ENCODE measurements at regions not wholly inside any gene's neighbourhood (a gene's known extent, or its start where the extent isn't known, plus 50 kb on each side); places are given as distances from the start of the nearest gene placed in this dataset.

DNA sequence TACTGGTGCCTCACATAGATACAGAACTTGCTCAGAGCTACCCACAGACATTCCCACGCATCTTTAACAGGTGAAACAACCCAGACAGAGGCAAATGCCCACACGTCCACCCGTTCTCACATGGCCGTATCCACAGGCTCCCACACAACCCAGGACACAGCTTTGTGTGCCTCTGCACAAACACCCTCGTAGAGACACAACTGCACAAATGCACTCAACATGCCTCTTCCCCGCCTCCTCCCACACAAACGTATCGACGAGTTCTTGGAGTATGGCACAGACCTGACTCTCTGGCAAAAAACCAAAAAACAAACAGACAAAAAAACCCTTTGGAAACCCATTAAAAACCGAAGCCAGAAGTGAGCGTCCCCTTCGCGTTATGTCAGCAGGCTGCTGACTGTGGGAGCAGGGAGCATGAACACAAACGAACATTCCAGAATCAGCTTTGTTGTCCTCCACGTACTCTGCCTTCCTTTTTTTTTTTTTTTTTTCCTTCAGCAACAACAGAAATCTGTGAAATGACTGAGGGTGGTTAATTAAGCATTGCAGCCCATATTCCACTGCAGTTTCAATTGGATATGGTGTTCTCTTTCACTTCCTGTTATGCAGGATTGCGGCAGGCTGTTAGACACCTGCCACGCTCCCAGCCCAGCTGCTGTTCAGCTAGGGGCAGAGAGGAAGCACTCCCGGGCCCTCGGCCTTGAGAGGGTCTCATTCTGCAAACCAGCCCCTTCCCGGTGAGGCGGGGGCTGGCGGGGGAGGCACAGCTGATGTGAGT is 313.7 kb downstream of the MAF start:
- Mint-ChIP-seq H3K27ac (no peak overlapping the region), H3K36me3 (no peaks in the 10 kb centered on the region), H3K4me3 (peak overlapping the region in 1 of 2 donors; percentile 27), H3K27me3 (peaks cover 45 to 61% of the 10 kb centered on the region in 2 donors), H3K9me3 (no peaks in the 10 kb centered on the region), H3K4me1 (peaks cover 21 to 31% of the 10 kb centered on the region in 2 donors)
- DNase-seq (peak; percentile 71), ATAC-seq (replicated peaks) (peak; percentile 95 to 96)

DNA sequence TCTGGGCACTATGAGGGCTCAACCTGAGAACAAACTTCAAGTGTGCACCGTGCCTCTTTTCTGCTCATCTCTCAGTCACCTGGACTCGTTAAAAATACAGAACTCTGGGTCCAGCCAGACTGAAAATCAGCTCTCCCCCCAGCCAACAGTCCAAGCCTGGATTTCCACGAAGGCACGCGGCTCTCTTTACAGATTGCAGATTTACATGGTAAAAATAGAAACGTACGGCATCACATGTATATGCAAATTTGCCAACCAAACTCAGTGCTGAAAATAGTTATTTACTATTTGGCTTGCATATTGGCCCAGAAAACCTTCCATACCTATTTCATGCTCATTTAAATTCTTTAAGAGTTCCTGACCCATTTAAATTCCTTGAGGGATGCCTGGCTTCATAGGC is 315.8 kb downstream of the MAF start:
- ATAC-seq (replicated peaks) (no peak), DNase-seq (no peak)
- Mint-ChIP-seq H3K27me3 (peaks cover 43 to 58% of the 10 kb centered on the region in 2 donors), H3K4me3 (no peak overlapping the region), H3K27ac (no peak overlapping the region), H3K4me1 (peaks cover 21 to 31% of the 10 kb centered on the region in 2 donors), H3K36me3 (no peaks in the 10 kb centered on the region), H3K9me3 (no peaks in the 10 kb centered on the region)

DNA sequence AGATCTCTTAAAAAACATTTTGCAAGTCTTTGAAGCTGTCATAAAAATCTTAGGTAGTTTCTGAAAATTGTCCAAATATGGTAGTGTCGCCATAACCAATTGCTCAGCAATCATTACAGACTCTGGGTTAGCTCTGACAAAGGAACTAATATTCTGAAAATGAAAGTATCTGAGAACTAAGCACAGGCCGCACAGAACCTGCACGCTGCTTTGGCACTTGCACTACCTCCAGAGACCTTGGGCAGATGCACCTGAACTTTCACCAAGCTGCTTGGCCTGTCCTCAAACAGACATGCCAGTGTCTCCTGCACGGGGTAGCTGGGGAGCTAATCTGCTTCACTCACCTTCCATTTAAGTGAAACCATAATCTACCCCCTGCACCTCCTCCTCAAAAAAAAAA is 317.0 kb downstream of the MAF start:
- peaks cover 43 to 59% of the 10 kb centered on the region in 2 donors for H3K27me3 Mint-ChIP-seq
- peak; percentile 37 to 38 for ATAC-seq (replicated peaks)
- H3K9me3 Mint-ChIP-seq, result no peaks in the 10 kb centered on the region
- H3K36me3 Mint-ChIP-seq, result no peaks in the 10 kb centered on the region
- no peak overlapping the region for H3K4me3 Mint-ChIP-seq
- DNase-seq, result no peak
- H3K4me1 Mint-ChIP-seq, result peaks cover 25 to 39% of the 10 kb centered on the region in 2 donors
- H3K27ac Mint-ChIP-seq, result no peak overlapping the region

DNA sequence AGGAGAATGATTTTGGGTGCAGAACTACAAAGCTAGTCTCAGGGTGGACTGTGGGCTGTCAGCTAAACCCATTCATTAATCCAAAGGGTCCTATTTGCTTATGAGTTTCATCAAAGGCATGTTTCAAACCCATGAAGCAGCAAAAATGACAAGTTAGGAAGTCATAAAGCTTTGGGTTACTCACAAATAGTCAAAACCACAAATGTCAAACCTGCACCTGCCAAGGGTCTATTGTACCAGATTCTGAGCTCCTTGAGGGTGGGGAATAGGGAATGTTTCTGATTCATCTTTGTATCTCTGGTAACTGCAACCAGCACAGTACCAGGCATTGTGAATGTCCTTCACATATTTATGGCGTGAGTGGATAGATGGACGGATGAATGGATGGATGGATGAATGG is 317.7 kb downstream of the MAF start:
- H3K9me3 Mint-ChIP-seq, result no peaks in the 10 kb centered on the region
- H3K36me3 Mint-ChIP-seq, result no peaks in the 10 kb centered on the region
- no peak overlapping the region for H3K27ac Mint-ChIP-seq
- no peak for DNase-seq
- peak; percentile 27 to 40 for ATAC-seq (replicated peaks)
- no peak overlapping the region for H3K4me3 Mint-ChIP-seq
- peaks cover 28 to 38% of the 10 kb centered on the region in 2 donors for H3K4me1 Mint-ChIP-seq
- peaks cover 44 to 61% of the 10 kb centered on the region in 2 donors for H3K27me3 Mint-ChIP-seq

DNA sequence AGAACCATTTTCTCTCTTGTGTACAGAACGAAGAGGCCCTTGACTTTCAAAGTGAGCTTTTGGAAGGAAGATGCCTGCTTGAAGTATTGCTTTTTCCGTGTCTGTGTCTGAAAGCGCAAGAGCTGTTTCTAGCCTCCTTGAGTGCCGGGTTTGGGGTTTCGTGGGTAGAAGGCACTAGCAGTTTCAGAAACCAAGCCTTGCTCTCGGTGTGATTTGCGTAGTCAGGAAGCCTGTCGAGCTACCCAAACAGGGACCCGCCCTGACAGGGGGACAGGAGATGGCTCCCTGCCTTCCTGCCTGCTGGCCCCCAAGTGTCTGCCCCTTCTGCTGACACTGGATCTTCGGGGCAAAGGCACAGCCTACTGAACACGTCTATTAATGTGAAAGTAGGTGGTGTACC is 322.0 kb downstream of the MAF start:
- H3K4me1 Mint-ChIP-seq, result peaks cover 13 to 21% of the 10 kb centered on the region in 2 donors
- peaks cover 60 to 75% of the 10 kb centered on the region in 2 donors for H3K27me3 Mint-ChIP-seq
- ATAC-seq (replicated peaks), result peak; percentile 32 to 54

DNA sequence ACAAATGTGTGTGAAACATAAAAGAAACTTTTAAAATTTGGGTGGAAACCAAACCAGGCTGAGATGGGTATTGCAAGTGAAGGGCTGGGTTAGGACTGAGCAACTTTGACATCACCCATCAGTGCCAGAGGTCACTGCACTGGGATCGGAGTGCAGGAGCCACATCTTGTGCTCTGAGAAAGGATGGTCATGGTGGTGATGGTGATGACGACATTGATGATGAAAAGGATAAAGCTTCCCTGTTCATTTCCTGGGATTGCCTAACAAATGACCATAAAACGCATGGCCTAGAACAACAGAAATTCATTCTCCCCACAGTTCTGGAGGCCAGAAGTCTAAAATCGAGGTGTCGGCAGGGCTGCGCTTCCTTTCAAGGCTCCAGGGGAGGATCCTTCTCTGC is 324.0 kb downstream of the MAF start:
- no peaks in the 10 kb centered on the region for H3K36me3 Mint-ChIP-seq

More for the DNA sequence above, 322.0 kb downstream of the MAF start:
- no peak for DNase-seq
- no peaks in the 10 kb centered on the region for H3K36me3 Mint-ChIP-seq
- H3K4me3 Mint-ChIP-seq, result no peak overlapping the region
- H3K9me3 Mint-ChIP-seq, result no peaks in the 10 kb centered on the region
- no peak overlapping the region for H3K27ac Mint-ChIP-seq

DNA sequence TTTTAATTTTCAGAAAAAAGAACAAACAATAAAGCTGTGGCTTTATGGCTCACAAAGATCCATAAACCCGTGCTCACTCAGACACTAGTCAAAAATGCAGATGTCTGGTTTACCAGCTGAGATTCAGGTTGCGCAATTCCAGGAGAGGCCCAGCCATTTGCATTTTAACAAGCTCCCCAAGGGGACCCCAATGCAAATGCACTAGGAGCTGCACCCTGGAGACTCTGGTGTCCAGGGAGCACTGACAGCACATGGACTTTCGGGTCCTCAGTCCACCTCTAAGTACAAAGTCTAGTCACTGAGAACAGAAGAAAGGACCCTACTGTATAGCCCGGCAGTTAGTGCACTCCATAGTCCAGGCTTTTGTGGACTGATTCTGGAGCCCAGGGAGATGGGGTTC is 326.3 kb downstream of the MAF start:
- ATAC-seq (replicated peaks) (no peak), DNase-seq (no peak)
- Mint-ChIP-seq H3K36me3 (no peaks in the 10 kb centered on the region), H3K27ac (no peak overlapping the region), H3K27me3 (peaks cover 60 to 72% of the 10 kb centered on the region in 2 donors), H3K9me3 (no peaks in the 10 kb centered on the region), H3K4me3 (no peak overlapping the region), H3K4me1 (peaks cover 25 to 32% of the 10 kb centered on the region in 2 donors)

More for the DNA sequence above, 324.0 kb downstream of the MAF start:
- Mint-ChIP-seq H3K4me1 (peaks cover 12 to 13% of the 10 kb centered on the region in 2 donors), H3K9me3 (no peaks in the 10 kb centered on the region), H3K27ac (no peak overlapping the region), H3K4me3 (no peak overlapping the region), H3K27me3 (peaks cover 72 to 88% of the 10 kb centered on the region in 2 donors)
- DNase-seq (no peak), ATAC-seq (replicated peaks) (no peak)

DNA sequence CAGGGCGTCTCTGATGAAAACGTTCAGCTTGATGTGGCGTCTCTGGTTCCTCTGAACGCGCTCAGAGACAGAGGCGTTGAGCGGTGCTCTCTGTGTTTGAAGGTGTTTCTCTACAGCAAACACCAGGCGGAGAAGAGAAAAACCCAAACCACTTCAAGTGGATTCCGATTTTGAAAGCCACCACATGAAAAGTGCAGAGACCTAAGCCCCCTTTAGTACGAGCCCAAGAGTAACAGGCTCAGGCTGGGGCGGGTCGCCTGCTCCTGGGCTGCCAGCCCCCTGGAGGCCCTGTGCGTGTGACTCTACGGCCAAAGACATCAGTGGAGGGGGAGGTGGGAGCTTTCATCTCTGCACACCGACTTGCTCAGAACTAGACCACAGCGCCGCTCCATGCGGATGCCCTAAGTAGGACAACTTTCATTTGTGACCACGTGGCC is 328.4 kb downstream of the MAF start:
- peaks cover 35 to 47% of the 10 kb centered on the region in 2 donors for H3K4me1 Mint-ChIP-seq
- DNase-seq, result peak; percentile 5
- ATAC-seq (replicated peaks), result no peak
- H3K36me3 Mint-ChIP-seq, result no peaks in the 10 kb centered on the region
- H3K4me3 Mint-ChIP-seq, result no peak overlapping the region
- H3K27ac Mint-ChIP-seq, result peak overlapping the region; percentile 7
- H3K9me3 Mint-ChIP-seq, result no peaks in the 10 kb centered on the region
- H3K27me3 Mint-ChIP-seq, result peaks cover 50 to 59% of the 10 kb centered on the region in 2 donors

DNA sequence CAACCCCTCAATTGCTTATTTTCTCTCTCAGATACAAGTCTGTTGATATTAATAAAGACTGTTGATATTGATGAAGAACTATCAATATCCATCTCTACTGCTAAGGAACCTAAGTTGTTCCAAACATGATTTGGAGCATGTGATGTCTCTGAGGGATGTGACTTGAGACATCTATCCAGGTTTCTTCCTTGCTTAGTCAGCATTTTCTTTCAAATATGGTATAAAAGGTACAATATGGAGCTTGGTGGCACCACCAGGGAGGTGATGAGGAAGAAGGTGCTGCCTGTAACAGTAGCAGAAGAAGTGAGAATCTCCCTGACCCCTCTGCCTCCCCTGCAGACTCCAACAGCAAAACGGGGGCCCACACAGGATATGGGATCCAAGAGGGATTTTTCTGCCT is 329.0 kb downstream of the MAF start:
- Mint-ChIP-seq H3K27me3 (peaks cover 49 to 59% of the 10 kb centered on the region in 2 donors), H3K27ac (no peak overlapping the region), H3K4me3 (no peak overlapping the region), H3K36me3 (no peaks in the 10 kb centered on the region), H3K9me3 (no peaks in the 10 kb centered on the region), H3K4me1 (peaks cover 36 to 49% of the 10 kb centered on the region in 2 donors)
- no peak for DNase-seq
- ATAC-seq (replicated peaks), result no peak

DNA sequence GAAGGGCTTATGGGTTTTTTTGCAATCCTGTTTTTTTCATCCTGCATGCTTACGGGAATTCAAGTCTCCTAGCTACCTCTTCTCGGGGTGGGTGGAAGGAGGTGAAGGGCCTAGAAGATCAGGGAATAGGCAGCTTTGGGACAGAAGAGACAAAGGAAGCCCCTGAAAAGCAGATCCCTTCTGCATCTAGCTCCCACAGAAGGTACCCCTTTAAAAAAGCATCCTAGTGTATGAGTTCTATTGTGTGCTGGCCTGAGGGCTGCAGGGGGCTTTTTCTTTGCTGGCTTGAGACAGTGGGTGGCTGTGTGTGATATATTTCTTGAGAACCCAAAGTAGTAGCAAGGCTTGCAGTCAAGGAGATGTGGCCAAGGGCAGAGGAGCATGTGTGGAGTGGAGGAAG is 330.5 kb downstream of the MAF start:
- ATAC-seq (replicated peaks) (peak; percentile 34 to 37), DNase-seq (no peak)
- no peak overlapping the region for H3K27ac Mint-ChIP-seq
- no peaks in the 10 kb centered on the region for H3K9me3 Mint-ChIP-seq
- H3K4me1 Mint-ChIP-seq, result peaks cover 41 to 54% of the 10 kb centered on the region in 2 donors
- H3K27me3 Mint-ChIP-seq, result peaks cover 41 to 52% of the 10 kb centered on the region in 2 donors
- H3K36me3 Mint-ChIP-seq, result no peaks in the 10 kb centered on the region
- H3K4me3 Mint-ChIP-seq, result no peak overlapping the region

DNA sequence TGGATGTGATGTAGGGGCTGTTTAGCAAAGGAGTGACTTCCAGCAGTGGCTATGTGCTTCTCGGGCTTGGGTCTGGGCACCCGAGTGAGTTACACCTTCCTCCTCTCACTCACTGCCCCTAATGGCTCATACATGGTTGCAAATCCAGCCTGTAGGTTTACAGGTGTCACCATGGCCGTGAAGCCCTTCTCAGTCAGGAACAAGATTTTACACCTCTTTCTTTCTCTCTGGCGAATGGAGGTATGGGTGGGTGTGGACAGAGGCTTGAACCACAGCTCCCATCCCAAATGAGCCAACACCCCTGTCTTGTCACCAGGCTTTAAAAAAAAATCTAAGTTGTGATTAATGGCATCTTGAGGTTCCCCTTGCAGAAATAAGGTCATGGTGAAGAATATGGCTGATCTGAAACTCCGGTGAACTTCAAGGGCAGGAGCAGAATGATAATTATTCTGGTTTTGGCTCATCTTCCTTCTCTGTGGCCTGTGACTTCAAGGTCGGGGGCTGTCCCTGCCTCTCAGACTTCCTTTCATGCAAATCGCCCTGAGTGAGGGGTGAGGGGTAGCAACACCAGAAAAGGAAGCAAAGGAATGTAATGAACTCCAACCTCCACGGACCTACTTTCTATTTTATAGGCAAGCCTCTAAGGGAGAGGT is 331.2 kb downstream of the MAF start:
- ATAC-seq (replicated peaks) (peak; percentile 95 to 96), DNase-seq (peak; percentile 78)
- Mint-ChIP-seq H3K27me3 (peaks cover 42 to 50% of the 10 kb centered on the region in 2 donors), H3K9me3 (peaks cover 0 to 3% of the 10 kb centered on the region in 2 donors), H3K4me1 (peaks cover 45 to 61% of the 10 kb centered on the region in 2 donors), H3K27ac (peak overlapping the region; percentile 21), H3K36me3 (no peaks in the 10 kb centered on the region), H3K4me3 (peak overlapping the region; percentile 29 to 35)

DNA sequence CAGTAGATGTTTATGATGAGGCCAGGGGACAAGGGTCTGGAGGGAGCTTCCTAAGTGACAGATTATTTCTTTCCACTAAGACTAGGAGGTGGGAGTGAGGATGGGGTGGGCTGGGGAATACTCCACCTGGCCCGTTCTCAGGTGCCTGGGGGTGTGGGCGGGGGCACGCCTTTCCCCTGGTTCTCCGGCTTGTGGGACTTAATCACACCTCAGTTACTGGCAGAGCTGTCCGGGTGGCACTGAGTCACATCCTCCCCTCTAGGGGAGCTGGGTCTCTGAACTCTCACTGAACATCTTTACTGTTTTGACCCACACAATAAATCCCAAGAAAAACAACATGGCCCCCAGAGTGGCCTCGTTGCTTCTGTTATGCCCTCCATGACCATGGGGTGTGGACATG is 332.8 kb downstream of the MAF start:
- H3K4me1 Mint-ChIP-seq, result peaks cover 49 to 61% of the 10 kb centered on the region in 2 donors
- H3K9me3 Mint-ChIP-seq, result peaks cover 0 to 3% of the 10 kb centered on the region in 2 donors
- DNase-seq (no peak), ATAC-seq (replicated peaks) (no peak)
- no peak overlapping the region for H3K27ac Mint-ChIP-seq
- no peak overlapping the region for H3K4me3 Mint-ChIP-seq
- no peaks in the 10 kb centered on the region for H3K36me3 Mint-ChIP-seq
- peaks cover 45 to 54% of the 10 kb centered on the region in 2 donors for H3K27me3 Mint-ChIP-seq

DNA sequence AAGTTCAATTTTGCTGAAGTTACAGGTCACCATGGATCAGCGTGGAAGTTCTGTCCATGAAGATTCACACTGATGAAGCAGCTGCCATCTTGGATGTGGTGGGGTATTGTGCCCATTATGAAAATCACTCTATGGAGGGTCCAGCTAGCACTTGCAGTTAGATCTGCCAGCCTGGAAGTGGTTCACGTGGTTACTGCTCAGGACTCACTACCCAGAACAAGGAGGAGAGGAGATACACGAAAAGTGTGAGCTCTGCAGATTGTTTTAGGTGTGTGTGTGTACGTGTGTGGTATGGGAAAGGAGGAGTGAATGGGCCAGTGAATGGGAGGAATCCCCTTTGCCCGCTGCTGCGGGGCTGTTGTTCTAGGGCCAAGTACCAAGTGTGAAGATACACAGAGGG is 333.4 kb downstream of the MAF start:
- peaks cover 47 to 61% of the 10 kb centered on the region in 2 donors for H3K4me1 Mint-ChIP-seq
- H3K9me3 Mint-ChIP-seq, result peaks cover 0 to 3% of the 10 kb centered on the region in 2 donors
- H3K27me3 Mint-ChIP-seq, result peaks cover 47 to 55% of the 10 kb centered on the region in 2 donors
- DNase-seq (no peak), ATAC-seq (replicated peaks) (no peak)
- no peak overlapping the region for H3K4me3 Mint-ChIP-seq
- H3K36me3 Mint-ChIP-seq, result no peaks in the 10 kb centered on the region
- no peak overlapping the region for H3K27ac Mint-ChIP-seq

DNA sequence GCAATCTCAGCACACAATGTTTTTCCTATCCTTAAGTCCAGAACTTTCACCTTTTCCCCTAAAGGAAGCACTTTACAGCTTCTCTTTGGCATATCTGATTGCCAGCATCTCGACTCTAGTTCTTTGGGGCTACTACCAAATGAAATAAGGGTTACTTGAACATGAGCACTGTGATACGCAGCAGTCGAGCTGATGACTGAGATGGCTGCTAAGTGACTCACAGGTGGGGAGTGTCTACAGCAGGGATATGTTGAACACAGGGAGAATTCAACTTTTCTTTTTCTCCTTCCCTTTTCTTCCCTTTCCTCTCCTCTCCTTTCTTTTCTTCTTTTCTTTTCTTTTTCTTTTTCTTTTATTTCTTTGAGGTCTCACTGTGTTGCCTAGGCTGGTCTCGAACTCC is 334.8 kb downstream of the MAF start:
- ATAC-seq (replicated peaks) (no peak), DNase-seq (no peak)
- H3K27me3 Mint-ChIP-seq, result peaks cover 51 to 59% of the 10 kb centered on the region in 2 donors
- no peaks in the 10 kb centered on the region for H3K36me3 Mint-ChIP-seq
- H3K4me1 Mint-ChIP-seq, result peaks cover 45 to 52% of the 10 kb centered on the region in 2 donors
- H3K4me3 Mint-ChIP-seq, result no peak overlapping the region
- no peak overlapping the region for H3K27ac Mint-ChIP-seq
- H3K9me3 Mint-ChIP-seq, result peaks cover 0 to 3% of the 10 kb centered on the region in 2 donors

Measured in stimulated activated naive B cell treated with anti-CD40 and anti-IgM and Interleukin-4, amounts not matched to agents 10 μg/mL and 1 μg/mL and 100 μg/mL, for 72 hours (primary cell).